Muscle of leg (tissue), 3 donors: ENCODE measurements at regions not wholly inside any gene's neighbourhood (a gene's known extent, or its start where the extent isn't known, plus 50 kb on each side); places are given as distances from the start of the nearest gene placed in this dataset.

Source experiments
- DNase-seq: peaks from one replicate; pipeline ENCODE4 v3.0.0; 2013
- H3K27ac ChIP-seq: one replicate; pipeline ENCODE4 v1.5.1; 2013; ENCODE audit warnings: mild to moderate bottlenecking, low read length, control low read depth
- H3K27me3 ChIP-seq: one replicate; pipeline ENCODE4 v1.6.1; 2013; ENCODE audit warnings: low read length; ENCODE audit not compliant: control insufficient read depth, insufficient read depth
- H3K36me3 ChIP-seq: one replicate; pipeline ENCODE4 v1.6.1; 2013; ENCODE audit warnings: low read length; ENCODE audit not compliant: control insufficient read depth, insufficient read depth
- H3K4me1 ChIP-seq: one replicate; pipeline ENCODE4 v1.6.1; 2013; ENCODE audit warnings: low read length; ENCODE audit not compliant: control insufficient read depth, insufficient read depth
- H3K4me3 ChIP-seq: one replicate; pipeline ENCODE4 v1.5.1; 2013; ENCODE audit warnings: low read length, control low read depth
- H3K9me3 ChIP-seq: replicated peaks from 2 replicates; pipeline ENCODE4 v1.6.1; 2013; ENCODE audit warnings: low read depth, low read length; ENCODE audit not compliant: control insufficient read depth
- WGBS: methylation state at CpG from one replicate; pipeline ENCODE4 v1.1.5; 2013; ENCODE audit warnings: missing lambda C conversion rate; ENCODE audit not compliant: insufficient coverage; 5-methylcytosine and 5-hydroxymethylcytosine counted together

GRCh38 chrX:45261471-45261870 is 60.8 kb upstream of the DIPK2B start:
- Histone ChIP-seq H3K36me3 (no peaks in the 10 kb centered on the region), H3K27me3 (peaks cover 44% of the 10 kb centered on the region), H3K27ac (no peak overlapping the region), H3K4me3 (no peak overlapping the region), H3K4me1 (no peaks in the 10 kb centered on the region), H3K9me3 (no peaks in the 10 kb centered on the region)
- no CpG with 5 or more reads among the region's 1 CpG for WGBS
- DNase-seq, result no peak

GRCh38 chrX:45261005-45261404 is 60.3 kb upstream of the DIPK2B start:
- Histone ChIP-seq H3K4me3 (no peak overlapping the region), H3K27me3 (peaks cover 44% of the 10 kb centered on the region), H3K9me3 (no peaks in the 10 kb centered on the region), H3K27ac (no peak overlapping the region), H3K4me1 (no peaks in the 10 kb centered on the region), H3K36me3 (no peaks in the 10 kb centered on the region)
- whole genome bisulfite sequencing, result no CpG with 5 or more reads among the region's 1 CpG
- no peak for DNase-seq

GRCh38 chrX:45258731-45259402 is 58.2 kb upstream of the DIPK2B start:
- Histone ChIP-seq H3K4me1 (no peaks in the 10 kb centered on the region), H3K9me3 (no peaks in the 10 kb centered on the region), H3K4me3 (no peak overlapping the region), H3K36me3 (no peaks in the 10 kb centered on the region), H3K27me3 (peaks cover 34% of the 10 kb centered on the region), H3K27ac (no peak overlapping the region)
- 63% methylated on average over 2 of the region's 6 CpGs for WGBS
- no peak for DNase-seq
